Skeletal muscle satellite cell (primary cell): ENCODE measurements at regions not wholly inside any gene's neighbourhood (a gene's known extent, or its start where the extent isn't known, plus 50 kb on each side); places are given as distances from the start of the nearest gene placed in this dataset.
"Not testable (repeated sequence)": the region's sequence is repeated elsewhere in the genome, so short reads cannot be mapped to it uniquely, and the experiment has no call there.

Experiments
- H3K27me3 ChIP-seq: 2 replicates; pipeline ENCODE4 v1.7.0; 2013; ENCODE audit warnings: low read length; ENCODE audit not compliant: control insufficient read depth, insufficient read depth
- H3K36me3 ChIP-seq: 2 replicates; pipeline ENCODE4 v1.7.0; 2013; ENCODE audit warnings: mild to moderate bottlenecking, control low read depth, low read length; ENCODE audit not compliant: insufficient read depth
- H3K4me1 ChIP-seq: 2 replicates; pipeline ENCODE4 v1.7.0; 2013; ENCODE audit warnings: low read length; ENCODE audit not compliant: control insufficient read depth, insufficient read depth
- H3K4me2 ChIP-seq: 2 replicates; pipeline ENCODE4 v1.7.0; 2013; ENCODE audit warnings: mild to moderate bottlenecking, low read length
- H3K4me3 ChIP-seq: 2 replicates; pipeline ENCODE4 v1.7.0; 2013; ENCODE audit warnings: low read length
- H3K9ac ChIP-seq: 2 replicates; pipeline ENCODE4 v1.7.0; 2013; ENCODE audit warnings: mild to moderate bottlenecking, low read depth, low read length, moderate library complexity
- H3K9me3 ChIP-seq: replicated peaks from 2 replicates; pipeline ENCODE4 v1.7.0; 2013; ENCODE audit warnings: mild to moderate bottlenecking, control low read depth, low read length

GRCh38 chr19:56969759-56970178 is 129.2 kb upstream of the PEG3 start:
- Histone ChIP-seq H3K4me1 (no peaks in the 10 kb centered on the region), H3K4me3 (no peak overlapping the region), H3K4me2 (no peak overlapping the region), H3K27me3 (no peaks in the 10 kb centered on the region), H3K9ac (no peak overlapping the region), H3K9me3 (peaks cover 15% of the 10 kb centered on the region), H3K36me3 (no peaks in the 10 kb centered on the region)

GRCh38 chr19:56971230-56971629 is 130.7 kb upstream of the PEG3 start:
- Histone ChIP-seq H3K9ac (no peak overlapping the region), H3K27me3 (no peaks in the 10 kb centered on the region), H3K4me1 (no peaks in the 10 kb centered on the region), H3K4me2 (no peak overlapping the region), H3K9me3 (peaks cover 15% of the 10 kb centered on the region), H3K4me3 (no peak overlapping the region), H3K36me3 (no peaks in the 10 kb centered on the region)

- Histone ChIP-seq H3K4me3 (no peak overlapping the region), H3K27me3 (no peaks in the 10 kb centered on the region), H3K9ac (no peak overlapping the region), H3K4me1 (no peaks in the 10 kb centered on the region), H3K9me3 (peaks cover 17% of the 10 kb centered on the region), H3K36me3 (no peaks in the 10 kb centered on the region), H3K4me2 (no peak overlapping the region)
Observed at GRCh38 chr19:56972291-56972841, 131.8 kb upstream of the PEG3 start.

GRCh38 chr19:56973713-56974555 is 133.4 kb upstream of the PEG3 start:
- Histone ChIP-seq H3K9me3 (peaks cover 17% of the 10 kb centered on the region), H3K9ac (no peak overlapping the region), H3K4me3 (no peak overlapping the region), H3K4me1 (no peaks in the 10 kb centered on the region), H3K27me3 (no peaks in the 10 kb centered on the region), H3K4me2 (no peak overlapping the region), H3K36me3 (no peaks in the 10 kb centered on the region)

- Histone ChIP-seq H3K27me3 (no peaks in the 10 kb centered on the region), H3K9me3 (peaks cover 11% of the 10 kb centered on the region), H3K36me3 (no peaks in the 10 kb centered on the region), H3K4me3 (no peak overlapping the region), H3K9ac (no peak overlapping the region), H3K4me1 (no peaks in the 10 kb centered on the region), H3K4me2 (no peak overlapping the region)
Observed at GRCh38 chr19:56974556-56975207, 134.2 kb upstream of the PEG3 start.

- no peaks in the 10 kb centered on the region for H3K4me1 ChIP-seq
- H3K36me3 ChIP-seq = no peaks in the 10 kb centered on the region
- H3K27me3 ChIP-seq = no peaks in the 10 kb centered on the region
- H3K9me3 ChIP-seq = peaks cover 8% of the 10 kb centered on the region
- no peak overlapping the region for H3K4me2 ChIP-seq
- H3K4me3 ChIP-seq = no peak overlapping the region
- H3K9ac ChIP-seq = no peak overlapping the region
Observed at GRCh38 chr19:56976300-56976699, 135.8 kb upstream of the PEG3 start.

GRCh38 chr19:56976995-56977906 is 136.7 kb upstream of the PEG3 start:
- Histone ChIP-seq H3K4me1 (no peaks in the 10 kb centered on the region), H3K9ac (no peak overlapping the region), H3K4me2 (no peak overlapping the region), H3K36me3 (no peaks in the 10 kb centered on the region), H3K27me3 (no peaks in the 10 kb centered on the region), H3K9me3 (peaks cover 8% of the 10 kb centered on the region), H3K4me3 (no peak overlapping the region)

- no peak overlapping the region for H3K4me3 ChIP-seq
- no peaks in the 10 kb centered on the region for H3K36me3 ChIP-seq
- no peaks in the 10 kb centered on the region for H3K27me3 ChIP-seq
- no peak overlapping the region for H3K9ac ChIP-seq
- H3K4me1 ChIP-seq = no peaks in the 10 kb centered on the region
- H3K9me3 ChIP-seq = peaks cover 8% of the 10 kb centered on the region
- no peak overlapping the region for H3K4me2 ChIP-seq
Observed at GRCh38 chr19:56978023-56978565, 137.6 kb upstream of the PEG3 start.

- H3K36me3 ChIP-seq, H3K4me2 ChIP-seq, H3K9ac ChIP-seq, H3K27me3 ChIP-seq, H3K4me3 ChIP-seq, H3K4me1 ChIP-seq: not testable (repeated sequence)
- H3K9me3 ChIP-seq = peaks cover 11% of the 10 kb centered on the region
Observed at GRCh38 chr19:56980326-56980725, 139.5 kb upstream of the USP29 start.

- no peaks in the 10 kb centered on the region for H3K4me1 ChIP-seq
- no peak overlapping the region for H3K4me2 ChIP-seq
- no peak overlapping the region for H3K4me3 ChIP-seq
- H3K9me3 ChIP-seq = peaks cover 11% of the 10 kb centered on the region
- no peak overlapping the region for H3K9ac ChIP-seq
- H3K36me3 ChIP-seq = no peaks in the 10 kb centered on the region
- H3K27me3 ChIP-seq = no peaks in the 10 kb centered on the region
Observed at GRCh38 chr19:56980906-56981305, 138.9 kb upstream of the USP29 start.

- not testable (repeated sequence) for H3K36me3 ChIP-seq, H3K4me1 ChIP-seq, H3K27me3 ChIP-seq, H3K4me2 ChIP-seq, H3K9ac ChIP-seq, H3K4me3 ChIP-seq
- H3K9me3 ChIP-seq = peaks cover 12% of the 10 kb centered on the region
Observed at GRCh38 chr19:56981440-56981839, 138.3 kb upstream of the USP29 start.
